ENCODE measurements at regions not wholly inside any gene's neighbourhood (a gene's known extent, or its start where the extent isn't known, plus 50 kb on each side); places are given as distances from the start of the nearest gene placed in this dataset.

- no peak for TF ChIP-seq RAD21 (IDR thresholded peaks at IDR 0.05; ENCODE audit: low read length)
- TF ChIP-seq CTCF (conservative IDR thresholded peaks at IDR 0.05; ENCODE audit: low read depth, low read length), result no peak
- TF ChIP-seq CEBPB (IDR thresholded peaks at IDR 0.05; ENCODE audit: low read depth, low read length), result no peak
- no peak for TF ChIP-seq MAZ (IDR thresholded peaks at IDR 0.05; ENCODE audit: borderline replicate concordance, low read depth, low read length)
- no peak for TF ChIP-seq ELK1 (IDR thresholded peaks at IDR 0.05; ENCODE audit: borderline replicate concordance, low read depth, low read length)
- TF ChIP-seq RFX5 (IDR thresholded peaks at IDR 0.05; ENCODE audit: low read depth, low read length), result no peak
- no peak for TF ChIP-seq POLR2A (IDR thresholded peaks at IDR 0.05; ENCODE audit: low read depth, low read length)
These were observed 238.8 kb upstream of the SFSWAP start for GRCh38 chr12:131471946-131472732.

All from IMR-90 (cell line).